ENCODE measurements at regions not wholly inside any gene's neighbourhood (a gene's known extent, or its start where the extent isn't known, plus 50 kb on each side); places are given as distances from the start of the nearest gene placed in this dataset.
A peak's percentile ranks its signal among the peaks of the same experiment; 100 is the strongest.

DNA sequence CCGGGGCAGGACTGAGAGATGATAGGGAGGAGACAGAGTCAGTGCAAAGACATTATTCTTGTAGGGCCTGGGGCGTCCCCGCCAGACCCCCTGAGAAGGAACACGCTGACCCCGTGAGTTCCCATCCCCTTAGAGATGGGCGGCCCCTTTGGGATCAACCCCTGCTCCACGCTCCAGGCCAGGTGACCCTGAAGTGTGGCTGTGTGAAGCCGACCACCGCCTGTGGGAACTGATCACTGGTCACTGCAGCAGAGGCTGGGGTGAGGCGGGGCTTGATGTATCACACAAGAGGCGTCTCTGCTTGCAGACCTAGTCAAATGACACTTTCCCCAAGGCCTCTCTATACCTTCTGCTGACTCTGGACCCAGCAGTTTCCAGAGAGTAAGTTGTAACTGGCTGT lies 157.4 kb upstream of the TWIST2 start:
- Mint-ChIP-seq H3K36me3 (no peaks in the 10 kb centered on the region), H3K27me3 (peaks cover 16 to 32% of the 10 kb centered on the region in 2 donors), H3K9me3 (no peaks in the 10 kb centered on the region), H3K27ac (no peak overlapping the region), H3K4me3 (no peak overlapping the region), H3K4me1 (ENCODE audit: low read depth in 2 of 2) (no peaks in the 10 kb centered on the region)
- no peak for DNase-seq (ENCODE audit: low spot score)
- peak; percentile 4 to 12 for ATAC-seq

DNA sequence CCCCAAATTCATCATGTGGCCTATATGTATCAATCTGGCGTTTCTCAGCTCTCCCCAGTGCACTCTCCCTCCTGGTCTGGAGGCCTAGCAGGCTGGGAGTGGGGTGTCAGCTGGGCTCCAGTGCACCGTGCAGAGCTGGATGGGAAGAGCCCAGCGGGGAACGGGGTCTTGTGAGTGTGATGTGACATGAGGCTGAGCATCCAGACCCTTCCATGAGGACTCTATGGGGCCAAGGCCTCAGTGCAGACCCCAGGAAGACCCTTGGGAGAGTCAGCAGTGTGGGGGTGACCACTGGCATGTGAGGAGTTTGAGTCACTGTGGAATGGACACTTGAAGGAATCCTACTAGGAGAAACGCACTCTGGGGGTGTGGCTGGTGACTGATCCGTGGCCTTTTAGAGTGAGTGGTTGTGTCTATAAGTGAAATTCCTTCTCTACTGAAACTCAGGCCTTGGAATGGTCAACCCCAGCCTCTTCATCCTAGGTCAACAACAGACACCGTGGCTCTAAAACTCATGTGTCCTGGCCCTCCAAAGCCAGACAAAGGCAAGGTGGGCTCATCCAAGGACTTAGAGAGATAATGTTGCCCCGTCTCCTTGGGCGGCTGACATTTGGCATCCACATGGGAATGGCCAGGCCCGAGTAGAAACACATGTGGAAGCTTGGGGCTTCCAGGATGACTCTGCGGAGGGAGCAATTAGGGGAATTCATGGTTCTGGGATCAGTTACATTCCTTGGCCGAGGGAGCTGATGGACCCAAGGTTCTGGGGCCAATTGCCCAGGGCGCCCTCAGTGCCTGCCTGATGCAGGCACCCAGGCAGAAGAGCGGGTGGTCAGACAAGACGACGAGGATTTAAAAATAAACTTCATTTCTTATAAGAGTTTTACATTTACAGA lies 156.0 kb upstream of the TWIST2 start:
- Mint-ChIP-seq H3K36me3 (no peaks in the 10 kb centered on the region), H3K4me3 (no peak overlapping the region), H3K4me1 (ENCODE audit: low read depth in 2 of 2) (no peaks in the 10 kb centered on the region), H3K9me3 (no peaks in the 10 kb centered on the region), H3K27ac (no peak overlapping the region), H3K27me3 (peaks cover 10 to 24% of the 10 kb centered on the region in 2 donors)
- no peak for ATAC-seq
- no peak for DNase-seq (ENCODE audit: low spot score)

DNA sequence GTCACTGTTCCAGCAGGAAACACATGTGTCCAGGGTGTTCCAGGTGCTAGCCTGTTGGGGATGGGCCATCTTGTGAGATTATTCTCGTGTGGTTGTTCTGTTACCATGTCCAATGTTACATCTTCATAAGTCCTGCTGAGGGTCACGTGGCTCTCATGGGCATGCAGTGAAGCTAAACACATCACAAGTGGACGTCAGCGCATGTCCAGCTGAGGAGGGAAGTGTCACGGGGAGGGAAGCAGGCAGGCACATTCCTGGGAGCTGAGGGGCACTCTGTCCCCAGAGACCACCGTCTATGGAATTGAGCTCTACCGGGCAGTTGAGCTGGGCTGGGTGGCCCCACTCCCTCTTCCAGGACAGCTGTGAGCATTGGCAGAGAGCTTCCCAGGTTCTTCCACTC lies 155.3 kb upstream of the TWIST2 start:
- no peaks in the 10 kb centered on the region for H3K9me3 Mint-ChIP-seq
- H3K27me3 Mint-ChIP-seq: peaks cover 5 to 19% of the 10 kb centered on the region in 2 donors
- no peaks in the 10 kb centered on the region for H3K4me1 Mint-ChIP-seq (ENCODE audit: low read depth in 2 of 2)
- H3K36me3 Mint-ChIP-seq: no peaks in the 10 kb centered on the region
- H3K4me3 Mint-ChIP-seq: no peak overlapping the region
- DNase-seq (ENCODE audit: low spot score) (no peak), ATAC-seq (no peak)
- H3K27ac Mint-ChIP-seq: no peak overlapping the region

DNA sequence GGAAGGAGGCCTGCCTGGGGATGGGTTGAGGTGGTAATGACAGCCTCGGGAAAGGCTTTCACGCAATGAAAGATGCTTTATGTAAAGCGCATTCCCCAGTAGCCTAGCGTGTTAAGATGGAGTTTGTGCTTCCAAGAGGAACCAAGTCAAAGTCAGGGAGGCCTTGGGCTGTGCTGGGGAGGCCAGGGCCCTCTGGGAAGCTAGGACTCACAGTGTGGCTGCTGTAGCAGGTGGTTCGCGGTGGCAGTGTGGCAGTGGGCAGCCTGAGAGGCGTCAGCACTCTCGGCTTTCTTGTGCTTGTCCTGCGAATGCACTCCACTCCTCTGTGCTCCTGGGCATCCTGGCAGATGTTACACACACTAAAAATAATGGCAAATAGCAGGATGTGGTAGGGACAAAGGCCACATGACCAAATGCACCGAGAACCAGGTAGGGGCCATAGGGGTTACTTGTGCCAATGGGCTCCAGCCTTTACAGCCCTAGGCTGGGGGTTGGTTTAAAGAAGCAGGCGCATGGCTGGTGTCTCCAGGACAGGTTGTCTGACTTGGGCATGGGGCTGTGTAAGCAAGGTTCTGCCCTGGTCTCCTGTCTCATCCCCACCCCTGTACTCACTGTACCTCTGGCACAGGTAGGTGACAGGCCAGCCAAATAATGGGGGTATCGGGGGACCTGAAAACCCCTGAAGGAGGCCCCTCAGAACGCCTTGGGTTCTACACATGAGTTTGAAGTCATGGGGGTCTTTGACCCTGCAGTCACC lies 154.4 kb upstream of the TWIST2 start:
- no peak for DNase-seq (ENCODE audit: low spot score)

DNA sequence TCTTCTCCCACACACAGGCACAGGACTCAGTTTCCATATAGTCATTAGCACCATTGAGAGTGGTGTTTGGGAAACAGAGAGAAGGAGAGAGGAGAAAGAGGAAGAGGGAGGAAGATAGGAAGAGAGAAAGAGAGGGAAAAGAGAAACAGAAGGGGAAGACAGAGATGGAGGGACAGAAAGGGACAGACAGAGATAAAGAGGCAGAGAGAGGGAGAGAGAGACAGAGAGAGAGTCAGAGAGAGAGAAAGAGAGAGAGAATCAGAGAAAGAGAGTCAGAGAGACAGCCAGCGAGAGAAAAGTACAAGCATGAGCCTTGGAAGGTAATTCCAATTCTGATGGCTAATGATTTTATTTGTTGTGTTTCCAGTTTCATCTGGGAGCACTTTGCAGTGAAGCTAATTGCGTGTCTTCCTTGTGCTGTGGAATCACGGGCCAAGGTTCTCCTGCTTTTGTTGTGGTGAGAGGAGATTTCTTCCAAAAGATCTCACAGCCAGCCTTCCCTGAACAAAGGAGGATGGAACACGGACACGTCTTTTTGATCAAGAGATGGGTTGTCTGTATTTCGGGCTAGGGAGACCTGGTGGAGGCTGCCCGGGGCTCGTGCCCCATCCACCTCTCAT lies 153.6 kb upstream of the TWIST2 start:
- Mint-ChIP-seq H3K9me3 (no peaks in the 10 kb centered on the region), H3K27me3 (peaks cover 0 to 8% of the 10 kb centered on the region in 2 donors), H3K4me3 (no peak overlapping the region), H3K36me3 (no peaks in the 10 kb centered on the region), H3K27ac (no peak overlapping the region), H3K4me1 (ENCODE audit: low read depth in 2 of 2) (no peaks in the 10 kb centered on the region)
- DNase-seq (ENCODE audit: low spot score): no peak
- ATAC-seq: no peak

More for the DNA sequence above, 154.4 kb upstream of the TWIST2 start:
- Mint-ChIP-seq H3K27ac (no peak overlapping the region), H3K36me3 (no peaks in the 10 kb centered on the region), H3K27me3 (peaks cover 0 to 10% of the 10 kb centered on the region in 2 donors), H3K9me3 (no peaks in the 10 kb centered on the region), H3K4me3 (no peak overlapping the region), H3K4me1 (ENCODE audit: low read depth in 2 of 2) (no peaks in the 10 kb centered on the region)
- peak in 1 of 2 donors; percentile 26 for ATAC-seq

DNA sequence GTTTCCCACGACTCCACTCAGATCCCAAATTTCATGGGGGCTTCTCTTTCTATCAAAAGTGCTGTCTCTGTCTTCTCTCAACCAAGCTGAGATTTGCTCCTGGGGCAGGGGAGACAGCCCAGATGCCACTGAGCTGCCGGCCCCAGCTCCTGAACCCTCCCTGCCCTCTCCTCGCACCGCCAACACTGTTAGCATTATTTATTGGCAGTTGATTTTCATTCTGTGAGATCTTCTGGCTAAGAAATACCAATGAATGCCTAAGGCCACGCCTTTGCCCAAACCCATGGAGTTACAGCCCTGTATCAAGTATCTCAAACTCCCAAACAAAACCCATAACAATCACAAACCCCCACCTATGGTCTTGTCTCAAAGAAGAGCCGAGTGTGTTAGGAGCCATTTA lies 153.0 kb upstream of the TWIST2 start:
- ATAC-seq (no peak), DNase-seq (ENCODE audit: low spot score) (no peak)
- no peaks in the 10 kb centered on the region for H3K36me3 Mint-ChIP-seq
- H3K27ac Mint-ChIP-seq: no peak overlapping the region
- peaks cover 0 to 8% of the 10 kb centered on the region in 2 donors for H3K27me3 Mint-ChIP-seq
- no peak overlapping the region for H3K4me3 Mint-ChIP-seq
- no peaks in the 10 kb centered on the region for H3K4me1 Mint-ChIP-seq (ENCODE audit: low read depth in 2 of 2)
- H3K9me3 Mint-ChIP-seq: no peaks in the 10 kb centered on the region

DNA sequence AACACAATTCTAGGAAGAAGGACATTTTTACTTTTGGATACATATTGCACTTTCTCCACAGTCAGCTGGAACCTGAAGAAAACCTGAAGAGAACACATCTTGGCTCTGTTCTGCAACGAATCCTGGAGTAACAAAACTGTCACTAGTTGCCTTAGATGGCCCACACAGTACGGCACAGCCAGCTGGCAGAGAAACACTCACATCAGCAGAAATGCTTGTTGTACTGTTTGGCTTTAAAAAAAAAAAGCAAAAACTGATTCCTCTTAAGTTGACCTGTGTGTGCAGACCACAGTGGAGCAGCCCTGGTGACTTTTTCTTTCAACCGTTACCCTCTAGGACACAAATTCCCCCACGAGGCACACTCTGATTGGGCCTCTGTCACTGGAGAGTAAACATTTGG lies 152.3 kb upstream of the TWIST2 start:
- Mint-ChIP-seq H3K4me3 (no peak overlapping the region), H3K27ac (no peak overlapping the region), H3K27me3 (peaks cover 0 to 8% of the 10 kb centered on the region in 2 donors), H3K36me3 (no peaks in the 10 kb centered on the region), H3K9me3 (no peaks in the 10 kb centered on the region), H3K4me1 (ENCODE audit: low read depth in 2 of 2) (no peaks in the 10 kb centered on the region)
- no peak for DNase-seq (ENCODE audit: low spot score)
- no peak for ATAC-seq

DNA sequence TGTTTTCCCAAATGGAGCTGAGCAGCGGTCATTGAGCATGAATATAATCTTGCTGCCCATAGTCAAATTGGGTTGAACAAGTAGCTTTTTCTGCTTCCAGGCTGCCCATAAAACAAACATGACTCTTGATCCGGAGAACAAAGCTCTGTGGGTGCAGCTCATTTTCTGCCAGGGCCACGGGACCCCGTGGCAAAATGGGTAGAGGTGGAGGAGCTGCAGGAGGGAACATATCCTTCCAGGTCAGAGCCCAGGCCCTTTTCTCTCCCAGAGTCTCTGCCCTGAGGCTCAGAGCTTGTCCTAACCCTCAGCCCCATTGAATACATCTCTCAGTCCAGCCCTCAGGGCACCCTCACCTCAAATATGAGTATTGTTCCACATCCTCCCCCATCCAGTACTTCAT lies 151.6 kb upstream of the TWIST2 start:
- H3K27ac Mint-ChIP-seq: no peak overlapping the region
- H3K4me3 Mint-ChIP-seq: no peak overlapping the region
- peaks cover 0 to 8% of the 10 kb centered on the region in 2 donors for H3K27me3 Mint-ChIP-seq
- ATAC-seq (no peak), DNase-seq (ENCODE audit: low spot score) (no peak)
- H3K36me3 Mint-ChIP-seq: no peaks in the 10 kb centered on the region
- no peaks in the 10 kb centered on the region for H3K9me3 Mint-ChIP-seq
- H3K4me1 Mint-ChIP-seq (ENCODE audit: low read depth in 2 of 2): no peaks in the 10 kb centered on the region

DNA sequence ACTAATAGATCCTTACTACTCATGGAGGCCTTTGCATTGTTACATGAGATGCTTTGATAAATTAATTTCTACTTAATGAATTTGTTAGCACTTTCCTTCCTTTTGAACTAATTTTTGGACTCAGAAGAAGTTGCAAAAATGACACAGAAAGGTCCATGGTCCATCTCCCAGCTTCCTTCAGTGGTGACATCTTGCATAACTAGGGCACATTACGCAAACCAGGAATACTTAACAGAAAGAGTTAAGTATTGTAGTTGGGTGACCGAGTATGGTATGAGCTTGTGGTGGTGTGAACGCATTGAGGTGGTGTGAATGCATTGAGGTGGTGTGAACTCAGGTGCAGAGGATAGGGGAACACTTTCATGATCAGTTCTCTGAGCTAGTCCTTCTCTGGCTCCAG lies 151.1 kb upstream of the TWIST2 start:
- H3K27me3 Mint-ChIP-seq: peaks cover 0 to 8% of the 10 kb centered on the region in 2 donors
- no peaks in the 10 kb centered on the region for H3K4me1 Mint-ChIP-seq (ENCODE audit: low read depth in 2 of 2)
- no peaks in the 10 kb centered on the region for H3K9me3 Mint-ChIP-seq
- no peak overlapping the region for H3K4me3 Mint-ChIP-seq
- H3K27ac Mint-ChIP-seq: no peak overlapping the region
- H3K36me3 Mint-ChIP-seq: no peaks in the 10 kb centered on the region
- DNase-seq (ENCODE audit: low spot score): no peak
- ATAC-seq: no peak

DNA sequence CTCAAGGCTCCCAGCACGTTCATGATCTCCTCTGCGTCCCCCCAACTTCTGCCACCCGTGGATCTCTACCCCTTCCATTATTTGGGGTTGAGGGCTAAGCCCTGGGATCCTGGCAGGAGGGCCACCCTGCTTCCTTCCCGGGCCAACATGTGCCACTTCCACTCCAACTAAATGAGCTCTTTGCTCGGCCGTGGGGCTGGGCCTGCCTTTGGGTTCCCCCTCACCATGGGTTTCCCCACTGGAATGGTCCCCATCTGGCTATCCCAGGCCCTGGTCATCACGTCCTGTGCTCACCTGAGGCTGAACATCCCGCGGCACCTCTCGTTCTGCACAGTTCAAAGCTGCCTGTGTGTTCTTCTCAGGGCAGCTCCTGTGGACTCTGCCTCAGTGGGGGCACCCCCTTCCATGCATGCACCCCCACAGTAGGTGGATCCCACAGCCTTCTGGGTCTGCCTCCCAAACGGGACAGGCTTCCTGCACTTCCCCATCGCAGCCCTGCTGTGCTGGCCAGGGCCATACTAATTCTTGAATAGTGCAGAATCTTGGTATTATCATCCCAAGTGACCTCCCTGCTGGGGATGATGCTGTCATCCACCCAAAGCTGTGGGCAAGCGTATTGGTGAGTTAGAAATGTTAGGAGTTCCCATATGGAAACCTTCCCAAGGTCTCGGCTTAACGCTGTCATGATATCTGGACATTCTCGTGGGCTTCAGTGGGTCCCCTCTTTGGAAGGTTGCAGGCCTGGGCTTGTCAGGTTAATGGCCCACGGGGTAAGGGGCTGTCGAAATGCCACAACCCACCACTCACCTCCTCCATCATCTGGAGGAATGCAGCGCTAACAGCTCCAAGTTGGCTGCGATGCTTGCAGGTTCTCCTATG lies 150.5 kb upstream of the TWIST2 start:
- Mint-ChIP-seq H3K4me1 (ENCODE audit: low read depth in 2 of 2) (no peaks in the 10 kb centered on the region), H3K27me3 (peaks cover 0 to 8% of the 10 kb centered on the region in 2 donors), H3K36me3 (no peaks in the 10 kb centered on the region), H3K4me3 (no peak overlapping the region), H3K27ac (no peak overlapping the region), H3K9me3 (no peaks in the 10 kb centered on the region)
- peak in 1 of 2 donors; percentile 18 for ATAC-seq
- DNase-seq (ENCODE audit: low spot score): no peak

DNA sequence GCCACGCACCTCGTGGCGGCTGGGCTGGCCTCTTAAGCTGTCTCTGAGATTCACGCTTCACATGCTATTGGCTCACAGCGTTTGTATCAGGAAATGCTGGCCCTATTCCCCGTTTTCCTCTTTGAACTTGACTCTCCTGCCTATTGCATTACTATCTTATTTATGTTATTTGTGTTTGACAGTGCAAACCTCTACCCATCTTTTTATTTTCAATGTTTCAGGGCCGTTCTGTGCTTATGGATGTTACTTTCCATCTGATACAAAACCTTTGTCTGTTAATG lies 149.9 kb upstream of the TWIST2 start:
- no peak for DNase-seq (ENCODE audit: low spot score)
- Mint-ChIP-seq H3K9me3 (no peaks in the 10 kb centered on the region), H3K36me3 (no peaks in the 10 kb centered on the region), H3K27ac (no peak overlapping the region), H3K4me1 (ENCODE audit: low read depth in 2 of 2) (no peaks in the 10 kb centered on the region), H3K27me3 (peaks cover 0 to 8% of the 10 kb centered on the region in 2 donors), H3K4me3 (no peak overlapping the region)
- no peak for ATAC-seq

DNA sequence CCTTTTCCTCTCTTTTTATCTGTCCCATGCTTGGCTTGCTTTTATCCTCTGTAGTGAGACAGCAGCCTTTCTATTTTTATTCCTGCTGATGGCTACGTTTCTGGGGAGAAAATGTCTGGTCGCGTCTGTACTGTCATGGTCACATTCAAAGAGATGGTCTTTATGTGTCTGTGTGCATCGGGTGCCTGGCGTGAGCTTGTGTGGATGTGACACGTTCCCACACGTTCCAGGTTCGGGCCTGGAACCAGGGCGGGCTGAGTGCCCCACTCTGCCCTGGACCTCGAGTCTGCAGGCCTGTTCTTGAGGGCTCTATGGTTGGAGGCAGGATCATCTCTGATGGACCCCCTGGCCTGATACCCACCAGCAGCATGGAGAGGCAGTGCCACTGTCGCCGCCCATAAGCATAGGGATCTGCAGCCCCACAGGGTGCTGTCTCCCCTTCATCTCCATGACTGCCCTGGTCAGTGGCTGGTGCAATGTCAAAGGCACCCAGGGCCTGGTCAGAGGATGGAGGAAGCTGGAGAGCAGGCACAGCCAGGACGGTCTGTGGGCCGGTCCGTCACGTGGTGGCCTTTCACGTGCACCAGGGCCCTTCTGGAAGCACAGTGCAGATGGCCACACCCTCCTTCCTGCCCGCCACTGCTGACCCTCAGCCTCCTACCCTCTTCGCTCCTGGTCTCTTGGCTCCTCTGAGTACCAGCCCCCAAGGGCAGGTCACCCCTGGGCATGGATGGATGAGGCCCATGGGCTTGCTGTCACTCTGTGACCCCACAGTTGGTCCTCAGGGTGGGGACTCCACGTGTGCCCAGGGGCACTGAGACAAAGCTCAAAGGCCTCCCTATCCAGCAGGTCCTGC lies 149.2 kb upstream of the TWIST2 start:
- DNase-seq (ENCODE audit: low spot score) (no peak), ATAC-seq (peak in 1 of 2 donors; percentile 1)
- Mint-ChIP-seq H3K36me3 (no peaks in the 10 kb centered on the region), H3K27ac (no peak overlapping the region), H3K27me3 (peaks cover 0 to 8% of the 10 kb centered on the region in 2 donors), H3K4me3 (no peak overlapping the region), H3K9me3 (no peaks in the 10 kb centered on the region), H3K4me1 (ENCODE audit: low read depth in 2 of 2) (no peaks in the 10 kb centered on the region)
